Spinal cord (tissue), 9 donors: ENCODE measurements at regions not wholly inside any gene's neighbourhood (a gene's known extent, or its start where the extent isn't known, plus 50 kb on each side); places are given as distances from the start of the nearest gene placed in this dataset.

ENCODE experiments used
- DNase-seq, 6 donors: peaks; one replicate each; pipeline versions ENCODE4 v3.0.0 to v3.0.0-alpha.2; 2013 to 2015; ENCODE audit warnings: low spot score in 6 of 6, low read depth in 4 of 6
- H3K27ac ChIP-seq: one replicate; pipeline ENCODE4 v1.5.1; 2013; ENCODE audit warnings: low read depth, low read length, control low read depth
- H3K27me3 ChIP-seq: one replicate; pipeline ENCODE4 v1.6.1; 2013; ENCODE audit warnings: low read length; ENCODE audit not compliant: control insufficient read depth, insufficient read depth
- H3K36me3 ChIP-seq: one replicate; pipeline ENCODE4 v1.6.1; 2013; ENCODE audit warnings: low read length; ENCODE audit not compliant: control insufficient read depth, insufficient read depth
- H3K4me1 ChIP-seq: one replicate; pipeline ENCODE4 v1.6.1; 2013; ENCODE audit warnings: low read length; ENCODE audit not compliant: control insufficient read depth, insufficient read depth
- H3K4me3 ChIP-seq: one replicate; pipeline ENCODE4 v1.5.1; 2013; ENCODE audit warnings: low read depth, low read length, control low read depth
- H3K9me3 ChIP-seq: one replicate; pipeline ENCODE4 v1.6.1; 2013; ENCODE audit warnings: low read length; ENCODE audit not compliant: control insufficient read depth, insufficient read depth
- WGBS: methylation state at CpG from one replicate; pipeline ENCODE4 v1.1.5; 2013; ENCODE audit warnings: missing lambda C conversion rate; ENCODE audit not compliant: insufficient coverage; 5-methylcytosine and 5-hydroxymethylcytosine counted together
- donor health status: healthy.

- H3K4me3 ChIP-seq: no peak overlapping the region
- DNase-seq: no peak
- H3K27ac ChIP-seq: no peak overlapping the region
- no CpG with 5 or more reads among the region's 1 CpG for WGBS
- no peaks in the 10 kb centered on the region for H3K9me3 ChIP-seq
- H3K4me1 ChIP-seq: no peaks in the 10 kb centered on the region
- no peaks in the 10 kb centered on the region for H3K36me3 ChIP-seq
- no peaks in the 10 kb centered on the region for H3K27me3 ChIP-seq
Observed at GRCh38 chr14:53764846-53765245, 191.8 kb downstream of the BMP4 start.

GRCh38 chr14:53758141-53758540 is 198.5 kb downstream of the BMP4 start:
- H3K9me3 ChIP-seq: no peaks in the 10 kb centered on the region
- DNase-seq: no peak
- no peak overlapping the region for H3K27ac ChIP-seq
- WGBS: no CpG with 5 or more reads among the region's 2 CpGs
- no peaks in the 10 kb centered on the region for H3K27me3 ChIP-seq
- no peaks in the 10 kb centered on the region for H3K4me1 ChIP-seq
- no peak overlapping the region for H3K4me3 ChIP-seq
- H3K36me3 ChIP-seq: no peaks in the 10 kb centered on the region

- H3K4me1 ChIP-seq: no peaks in the 10 kb centered on the region
- DNase-seq: no peak
- H3K36me3 ChIP-seq: no peaks in the 10 kb centered on the region
Observed at GRCh38 chr14:53757732-53758131, 198.9 kb downstream of the BMP4 start.

GRCh38 chr14:53751650-53752049 is 205.0 kb downstream of the BMP4 start:
- H3K36me3 ChIP-seq: no peaks in the 10 kb centered on the region
- WGBS: 88% methylated on average over 2 of the region's 3 CpGs
- no peaks in the 10 kb centered on the region for H3K4me1 ChIP-seq
- no peaks in the 10 kb centered on the region for H3K9me3 ChIP-seq
- no peaks in the 10 kb centered on the region for H3K27me3 ChIP-seq
- DNase-seq: no peak
- H3K4me3 ChIP-seq: no peak overlapping the region
- H3K27ac ChIP-seq: no peak overlapping the region

More at GRCh38 chr14:53757732-53758131, 198.9 kb downstream of the BMP4 start:
- Histone ChIP-seq H3K27ac (no peak overlapping the region), H3K9me3 (no peaks in the 10 kb centered on the region), H3K4me3 (no peak overlapping the region), H3K27me3 (no peaks in the 10 kb centered on the region)

GRCh38 chr14:53748691-53749090 is 207.9 kb downstream of the BMP4 start:
- H3K9me3 ChIP-seq: no peaks in the 10 kb centered on the region
- H3K27ac ChIP-seq: no peak overlapping the region
- no peaks in the 10 kb centered on the region for H3K27me3 ChIP-seq
- no peaks in the 10 kb centered on the region for H3K4me1 ChIP-seq
- no peak for DNase-seq
- H3K4me3 ChIP-seq: no peak overlapping the region
- H3K36me3 ChIP-seq: no peaks in the 10 kb centered on the region
- no CpG with 5 or more reads among the region's 1 CpG for WGBS

GRCh38 chr14:53744857-53745256 is 211.8 kb downstream of the BMP4 start:
- no peak for DNase-seq
- no CpG with 5 or more reads among the region's 1 CpG for WGBS
- Histone ChIP-seq H3K4me1 (no peaks in the 10 kb centered on the region), H3K27ac (no peak overlapping the region), H3K4me3 (no peak overlapping the region), H3K36me3 (no peaks in the 10 kb centered on the region), H3K27me3 (no peaks in the 10 kb centered on the region), H3K9me3 (no peaks in the 10 kb centered on the region)

GRCh38 chr14:53743371-53743770 is 213.3 kb downstream of the BMP4 start:
- no peaks in the 10 kb centered on the region for H3K9me3 ChIP-seq
- no peak overlapping the region for H3K4me3 ChIP-seq
- no peaks in the 10 kb centered on the region for H3K27me3 ChIP-seq
- H3K27ac ChIP-seq: no peak overlapping the region
- WGBS: 100% methylated on average over 2 of the region's 5 CpGs
- H3K4me1 ChIP-seq: no peaks in the 10 kb centered on the region
- H3K36me3 ChIP-seq: no peaks in the 10 kb centered on the region
- no peak for DNase-seq

- Histone ChIP-seq H3K4me1 (no peaks in the 10 kb centered on the region), H3K27ac (no peak overlapping the region), H3K4me3 (no peak overlapping the region), H3K9me3 (no peaks in the 10 kb centered on the region), H3K36me3 (no peaks in the 10 kb centered on the region), H3K27me3 (no peaks in the 10 kb centered on the region)
- no CpG with 5 or more reads among the region's 3 CpGs for WGBS
- DNase-seq: peak in 1 of 6 donors; percentile 67
Observed at GRCh38 chr14:53742233-53742620, 214.4 kb downstream of the BMP4 start.

GRCh38 chr14:53741479-53742232 is 215.0 kb downstream of the BMP4 start:
- 16% methylated on average over 3 of the region's 5 CpGs for WGBS
- Histone ChIP-seq H3K9me3 (no peaks in the 10 kb centered on the region), H3K36me3 (no peaks in the 10 kb centered on the region), H3K27ac (no peak overlapping the region), H3K4me3 (no peak overlapping the region), H3K27me3 (no peaks in the 10 kb centered on the region), H3K4me1 (no peaks in the 10 kb centered on the region)
- peak in 1 of 6 donors; percentile 13 for DNase-seq

GRCh38 chr14:53740570-53740969 is 216.1 kb downstream of the BMP4 start:
- Histone ChIP-seq H3K4me1 (no peaks in the 10 kb centered on the region), H3K36me3 (no peaks in the 10 kb centered on the region), H3K9me3 (no peaks in the 10 kb centered on the region), H3K27me3 (no peaks in the 10 kb centered on the region), H3K4me3 (no peak overlapping the region), H3K27ac (no peak overlapping the region)
- no peak for DNase-seq
